ENCODE measurements at regions not wholly inside any gene's neighbourhood (a gene's known extent, or its start where the extent isn't known, plus 50 kb on each side); places are given as distances from the start of the nearest gene placed in this dataset.
A peak's percentile ranks its signal among the peaks of the same experiment; 100 is the strongest.

GRCh38 chrX:3962511-3963311 lies 249.3 kb upstream of the PRKX start:
- peak; percentile 31 to 51 (median 45) for TF ChIP-seq CTCF (optimal IDR thresholded peaks at IDR 0.05 in 1 of 3, IDR thresholded peaks at IDR 0.05 in 1 of 3, conservative IDR thresholded peaks at IDR 0.05 in 1 of 3; ENCODE audit: extremely low read depth in 1 of 3, insufficient read depth in 2 of 3, low read length in 3 of 3)
- TF ChIP-seq EZH2 (IDR thresholded peaks at IDR 0.05; ENCODE audit: low read length): no peak
